ENCODE measurements at regions not wholly inside any gene's neighbourhood (a gene's known extent, or its start where the extent isn't known, plus 50 kb on each side); places are given as distances from the start of the nearest gene placed in this dataset.

- H3K4me3 ChIP-seq = no peak overlapping the region
- TF ChIP-seq Cebpa-rat (IDR thresholded peaks at IDR 0.05) = no peak
- peak overlapping the region; percentile 44; the same call in 1 of the 2 replicates for H3K27ac ChIP-seq
- no peaks in the 10 kb centered on the region for H3K36me3 ChIP-seq
- no peaks in the 10 kb centered on the region for H3K9me3 ChIP-seq
- H3K4me1 ChIP-seq = peaks cover 62% of the 10 kb centered on the region
- no peaks in the 10 kb centered on the region for H4K20me1 ChIP-seq
- H3K4me2 ChIP-seq = peak overlapping the region; percentile 71
- no peak overlapping the region; the same call in 1 of the 2 replicates for H3K9ac ChIP-seq
- H3K27me3 ChIP-seq = no peaks in the 10 kb centered on the region
Measured at GRCh38 chr14:101128478-101129321, 225.2 kb upstream of the RTL1 start.

GRCh38 chr14:101129521-101130167, 226.1 kb upstream of the RTL1 start:
- peak overlapping the region; percentile 71 for H3K4me2 ChIP-seq

GRCh38 chr14:101130861-101131260, 227.3 kb upstream of the RTL1 start:
- Histone ChIP-seq H3K4me1 (peaks cover 70% of the 10 kb centered on the region), H3K4me2 (peak overlapping the region; percentile 59; the same call in 1 of the 2 replicates), H3K27me3 (no peaks in the 10 kb centered on the region), H3K9me3 (no peaks in the 10 kb centered on the region), H3K9ac (no peak overlapping the region), H3K27ac (no peak overlapping the region), H4K20me1 (no peaks in the 10 kb centered on the region), H3K4me3 (no peak overlapping the region), H3K36me3 (no peaks in the 10 kb centered on the region)
- no peak for TF ChIP-seq Cebpa-rat (IDR thresholded peaks at IDR 0.05)

More at GRCh38 chr14:101129521-101130167, 226.1 kb upstream of the RTL1 start:
- no peak for TF ChIP-seq Cebpa-rat (IDR thresholded peaks at IDR 0.05)
- no peaks in the 10 kb centered on the region for H3K27me3 ChIP-seq
- H4K20me1 ChIP-seq = no peaks in the 10 kb centered on the region
- no peak overlapping the region; the same call in 1 of the 2 replicates for H3K9ac ChIP-seq
- peaks cover 62% of the 10 kb centered on the region for H3K4me1 ChIP-seq
- H3K4me3 ChIP-seq = no peak overlapping the region
- no peaks in the 10 kb centered on the region for H3K36me3 ChIP-seq
- H3K27ac ChIP-seq = no peak overlapping the region
- no peaks in the 10 kb centered on the region for H3K9me3 ChIP-seq

DNA sequence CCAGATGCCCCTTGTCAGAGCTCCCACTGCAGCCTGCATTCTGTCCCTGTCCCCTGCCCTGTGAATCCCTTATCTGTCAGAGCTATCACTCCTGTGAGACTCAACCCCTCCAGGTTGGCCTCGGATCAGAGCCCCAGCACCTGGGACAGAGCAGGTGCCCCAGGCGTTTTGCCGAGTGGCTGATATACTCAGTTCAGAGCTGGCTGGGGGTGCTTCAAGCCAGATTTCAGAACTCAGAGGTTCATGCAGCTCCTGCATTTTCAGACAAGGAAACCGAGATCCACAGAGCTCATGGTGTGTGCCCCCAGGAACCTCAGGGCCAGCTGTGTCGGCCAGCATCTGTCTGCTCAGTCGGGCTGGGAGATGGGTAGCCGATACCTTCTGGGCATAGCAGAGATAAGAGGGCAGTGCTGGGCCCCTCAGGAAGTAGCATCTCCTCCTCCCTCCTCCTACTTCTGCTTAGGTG, 228.0 kb upstream of the RTL1 start:
- Histone ChIP-seq H4K20me1 (no peaks in the 10 kb centered on the region), H3K4me1 (peaks cover 76% of the 10 kb centered on the region), H3K27me3 (no peaks in the 10 kb centered on the region), H3K9me3 (no peaks in the 10 kb centered on the region), H3K9ac (no peak overlapping the region), H3K36me3 (no peaks in the 10 kb centered on the region), H3K27ac (no peak overlapping the region), H3K4me3 (no peak overlapping the region), H3K4me2 (peak overlapping the region; percentile 59)
- TF ChIP-seq Cebpa-rat (IDR thresholded peaks at IDR 0.05) = no peak

DNA sequence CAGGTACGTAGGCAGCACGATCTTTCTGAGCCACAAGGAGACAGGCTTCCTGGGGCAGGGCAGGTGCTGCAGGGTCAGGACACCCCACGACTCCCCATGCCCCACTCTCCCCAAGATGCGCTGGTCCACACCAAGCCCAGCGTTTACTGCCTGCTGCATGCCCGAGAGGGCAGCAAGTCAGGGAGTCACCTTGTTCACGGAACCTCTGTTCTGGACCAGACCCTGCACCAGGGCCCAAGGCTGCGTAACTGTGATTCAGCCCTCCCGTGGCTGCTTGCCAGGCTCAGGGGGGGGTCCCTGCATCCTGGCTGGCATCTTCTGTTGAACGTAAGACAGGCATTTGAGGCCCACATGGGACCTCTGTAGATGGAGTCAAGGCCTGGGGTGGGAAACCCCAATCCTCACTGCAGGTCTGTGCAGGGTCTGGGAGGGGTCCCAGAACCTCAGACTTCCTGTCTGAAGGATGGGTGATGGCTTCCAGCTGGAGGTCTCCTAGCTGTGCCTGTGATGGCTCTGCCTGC, 228.6 kb upstream of the RTL1 start:
- peaks cover 81% of the 10 kb centered on the region for H3K4me1 ChIP-seq
- H3K27me3 ChIP-seq = no peaks in the 10 kb centered on the region
- peak overlapping the region; percentile 8 for H3K27ac ChIP-seq

GRCh38 chr14:101132588-101132987, 229.1 kb upstream of the RTL1 start:
- no peak for TF ChIP-seq Cebpa-rat (IDR thresholded peaks at IDR 0.05)
- Histone ChIP-seq H3K4me1 (peaks cover 81% of the 10 kb centered on the region), H3K27ac (peak overlapping the region; percentile 8), H3K9me3 (no peaks in the 10 kb centered on the region), H3K36me3 (no peaks in the 10 kb centered on the region), H3K4me2 (peak overlapping the region; percentile 59), H3K4me3 (no peak overlapping the region), H3K27me3 (no peaks in the 10 kb centered on the region), H3K9ac (no peak overlapping the region), H4K20me1 (no peaks in the 10 kb centered on the region)

More for the DNA sequence above, 228.6 kb upstream of the RTL1 start:
- H3K9me3 ChIP-seq = no peaks in the 10 kb centered on the region
- H3K36me3 ChIP-seq = no peaks in the 10 kb centered on the region
- no peak for TF ChIP-seq Cebpa-rat (IDR thresholded peaks at IDR 0.05)
- no peak overlapping the region for H3K9ac ChIP-seq
- H3K4me2 ChIP-seq = peak overlapping the region; percentile 59
- no peaks in the 10 kb centered on the region for H4K20me1 ChIP-seq
- no peak overlapping the region for H3K4me3 ChIP-seq

- Histone ChIP-seq H3K4me2 (peak overlapping the region; percentile 59; the same call in 1 of the 2 replicates), H3K4me1 (peaks cover 78% of the 10 kb centered on the region), H3K36me3 (no peaks in the 10 kb centered on the region), H3K9ac (no peak overlapping the region), H3K4me3 (no peak overlapping the region), H4K20me1 (no peaks in the 10 kb centered on the region), H3K27ac (no peak overlapping the region), H3K27me3 (no peaks in the 10 kb centered on the region), H3K9me3 (no peaks in the 10 kb centered on the region)
- TF ChIP-seq Cebpa-rat (IDR thresholded peaks at IDR 0.05) = no peak
Measured at GRCh38 chr14:101133068-101133467, 229.5 kb upstream of the RTL1 start.

DNA sequence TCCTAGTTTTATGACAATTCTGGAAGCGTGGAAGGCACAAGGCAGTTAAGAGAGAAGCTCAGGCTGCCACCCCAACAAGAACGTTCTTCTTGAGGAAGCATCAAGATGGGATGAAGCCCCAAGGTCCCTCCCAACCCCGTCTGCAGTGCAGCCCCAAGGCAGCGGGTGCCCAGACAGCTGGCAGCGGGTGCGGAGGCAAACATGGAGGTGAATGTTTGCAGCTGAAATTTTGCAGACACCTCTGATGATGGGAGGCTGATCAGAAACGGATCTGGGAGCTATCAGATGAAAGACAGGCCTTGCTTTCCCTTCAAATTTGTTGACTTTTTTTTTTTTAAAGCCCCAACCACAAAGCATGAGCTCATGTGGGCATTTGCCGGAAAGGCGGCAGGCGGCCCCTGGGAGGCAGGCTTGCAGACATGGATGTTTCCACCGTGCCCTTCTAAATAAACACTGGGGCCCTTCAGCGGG, 230.7 kb upstream of the RTL1 start:
- no peaks in the 10 kb centered on the region for H4K20me1 ChIP-seq
- H3K9me3 ChIP-seq = no peaks in the 10 kb centered on the region
- H3K27ac ChIP-seq = no peak overlapping the region
- peak overlapping the region; percentile 77 for H3K4me2 ChIP-seq
- H3K27me3 ChIP-seq = no peaks in the 10 kb centered on the region
- no peaks in the 10 kb centered on the region for H3K36me3 ChIP-seq
- no peak overlapping the region for H3K4me3 ChIP-seq
- H3K4me1 ChIP-seq = peaks cover 67% of the 10 kb centered on the region
- no peak overlapping the region for H3K9ac ChIP-seq
- no peak for TF ChIP-seq Cebpa-rat (IDR thresholded peaks at IDR 0.05)

- TF ChIP-seq Cebpa-rat (IDR thresholded peaks at IDR 0.05) = no peak
- H3K9ac ChIP-seq = no peak overlapping the region
- H3K27ac ChIP-seq = peak overlapping the region; percentile 44; the same call in 1 of the 2 replicates
- H4K20me1 ChIP-seq = no peaks in the 10 kb centered on the region
- H3K4me1 ChIP-seq = peaks cover 60% of the 10 kb centered on the region
- H3K4me3 ChIP-seq = no peak overlapping the region
- H3K36me3 ChIP-seq = no peaks in the 10 kb centered on the region
- H3K27me3 ChIP-seq = no peaks in the 10 kb centered on the region
- H3K4me2 ChIP-seq = peak overlapping the region; percentile 77
- H3K9me3 ChIP-seq = no peaks in the 10 kb centered on the region
Measured at GRCh38 chr14:101134851-101135433, 231.4 kb upstream of the RTL1 start.
